Activated CD4-positive, alpha-beta T cell treated with anti-CD3 and anti-CD28 coated beads, Interleukin-2, amount 50 U/mL, for 24 hours (primary cell): ENCODE measurements at regions not wholly inside any gene's neighbourhood (a gene's known extent, or its start where the extent isn't known, plus 50 kb on each side); places are given as distances from the start of the nearest gene placed in this dataset.
"Not testable (repeated sequence)": the region's sequence is repeated elsewhere in the genome, so short reads cannot be mapped to it uniquely, and the experiment has no call there.

Experiments
- DNase-seq, 2 donors: peaks; one replicate each; pipeline ENCODE4 v3.0.0-alpha.2; 2020; ENCODE audit warnings: low read depth in 1 of 2, low spot score in 1 of 2

- no peak for DNase-seq
These were observed 240.9 kb downstream of the FGF9 start for GRCh38 chr13:21911646-21912298.

- no peak for DNase-seq
These were observed 242.1 kb downstream of the FGF9 start for GRCh38 chr13:21913010-21913409.

- no peak for DNase-seq
These were observed 246.5 kb downstream of the FGF9 start for GRCh38 chr13:21917086-21918015.

GRCh38 chr13:21920802-21921201 is 249.9 kb downstream of the FGF9 start:
- not testable (repeated sequence) for DNase-seq

- DNase-seq = no peak
These were observed 254.1 kb downstream of the FGF9 start for GRCh38 chr13:21924958-21925357.

- no peak for DNase-seq
These were observed 254.8 kb downstream of the FGF9 start for GRCh38 chr13:21925720-21926119.

GRCh38 chr13:21929400-21929799 is 258.5 kb downstream of the FGF9 start:
- DNase-seq = no peak

GRCh38 chr13:21930536-21930935 is 259.7 kb downstream of the FGF9 start:
- no peak for DNase-seq

- DNase-seq = no peak
These were observed 261.7 kb downstream of the FGF9 start for GRCh38 chr13:21932578-21932977.

GRCh38 chr13:21932996-21933395 is 262.1 kb downstream of the FGF9 start:
- no peak for DNase-seq

- DNase-seq = no peak
These were observed 263.4 kb downstream of the FGF9 start for GRCh38 chr13:21934284-21934683.

- DNase-seq = no peak
These were observed 265.8 kb downstream of the FGF9 start for GRCh38 chr13:21936674-21937073.

- DNase-seq = no peak
These were observed 267.3 kb downstream of the FGF9 start for GRCh38 chr13:21938168-21938567.

- DNase-seq = no peak
These were observed 267.8 kb downstream of the FGF9 start for GRCh38 chr13:21938636-21939035.

- no peak for DNase-seq
These were observed 271.2 kb downstream of the FGF9 start for GRCh38 chr13:21942061-21942460.

- DNase-seq = no peak
These were observed 273.7 kb downstream of the FGF9 start for GRCh38 chr13:21944610-21945009.

- no peak for DNase-seq
These were observed 274.3 kb downstream of the FGF9 start for GRCh38 chr13:21945195-21945594.

- no peak for DNase-seq
These were observed 276.1 kb downstream of the FGF9 start for GRCh38 chr13:21946964-21947363.

GRCh38 chr13:21948769-21949474 is 278.0 kb downstream of the FGF9 start:
- no peak for DNase-seq

- DNase-seq = no peak
These were observed 279.1 kb downstream of the FGF9 start for GRCh38 chr13:21949818-21950429.

- DNase-seq = no peak
These were observed 285.8 kb downstream of the FGF9 start for GRCh38 chr13:21956666-21957065.
